ENCODE measurements at regions not wholly inside any gene's neighbourhood (a gene's known extent, or its start where the extent isn't known, plus 50 kb on each side); places are given as distances from the start of the nearest gene placed in this dataset.

DNA sequence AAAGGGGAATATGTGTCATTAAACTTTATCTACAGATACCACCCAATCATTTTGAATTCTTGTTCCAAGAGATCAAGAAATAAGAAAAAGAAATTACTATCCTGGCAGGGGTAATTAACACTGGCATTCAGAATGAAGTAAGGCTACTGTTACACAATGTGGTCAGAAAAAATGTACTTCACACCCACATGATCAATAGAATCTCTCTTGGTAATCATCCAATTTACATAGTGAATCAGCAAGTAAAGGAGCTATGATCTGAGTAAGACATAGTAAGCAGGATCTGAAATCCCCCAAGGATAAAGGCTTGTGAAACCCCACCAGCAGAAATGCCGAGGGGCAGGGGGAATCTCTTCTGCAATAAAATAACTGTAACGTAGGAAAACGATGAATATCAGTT is 466.5 kb downstream of the FAM181B start:
- ChIA-PET POLR2A (no interaction called here), CTCF (no interaction called here)
- TF ChIP-seq SP1 (IDR thresholded peaks at IDR 0.05), result no peak
- no peak for TF ChIP-seq ELF4 (IDR thresholded peaks at IDR 0.05)
- TF ChIP-seq L3MBTL2 (conservative IDR thresholded peaks at IDR 0.05), result no peak
- no peak for TF ChIP-seq FOXA1 (IDR thresholded peaks at IDR 0.05)
- TF ChIP-seq, protein P1, sequence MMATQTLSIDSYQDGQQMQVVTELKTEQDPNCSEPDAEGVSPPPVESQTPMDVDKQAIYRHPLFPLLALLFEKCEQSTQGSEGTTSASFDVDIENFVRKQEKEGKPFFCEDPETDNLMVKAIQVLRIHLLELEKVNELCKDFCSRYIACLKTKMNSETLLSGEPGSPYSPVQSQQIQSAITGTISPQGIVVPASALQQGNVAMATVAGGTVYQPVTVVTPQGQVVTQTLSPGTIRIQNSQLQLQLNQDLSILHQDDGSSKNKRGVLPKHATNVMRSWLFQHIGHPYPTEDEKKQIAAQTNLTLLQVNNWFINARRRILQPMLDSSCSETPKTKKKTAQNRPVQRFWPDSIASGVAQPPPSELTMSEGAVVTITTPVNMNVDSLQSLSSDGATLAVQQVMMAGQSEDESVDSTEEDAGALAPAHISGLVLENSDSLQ (IDR thresholded peaks at IDR 0.05), result no peak
- no peak for TF ChIP-seq LEF1 (IDR thresholded peaks at IDR 0.05; ENCODE audit: borderline replicate concordance)
- no peak for TF ChIP-seq FOXM1 (IDR thresholded peaks at IDR 0.05; ENCODE audit: borderline replicate concordance)
- no peak for TF ChIP-seq TARDBP (IDR thresholded peaks at IDR 0.05)
- DNase-seq (ENCODE audit: extremely low spot score), result no peak

DNA sequence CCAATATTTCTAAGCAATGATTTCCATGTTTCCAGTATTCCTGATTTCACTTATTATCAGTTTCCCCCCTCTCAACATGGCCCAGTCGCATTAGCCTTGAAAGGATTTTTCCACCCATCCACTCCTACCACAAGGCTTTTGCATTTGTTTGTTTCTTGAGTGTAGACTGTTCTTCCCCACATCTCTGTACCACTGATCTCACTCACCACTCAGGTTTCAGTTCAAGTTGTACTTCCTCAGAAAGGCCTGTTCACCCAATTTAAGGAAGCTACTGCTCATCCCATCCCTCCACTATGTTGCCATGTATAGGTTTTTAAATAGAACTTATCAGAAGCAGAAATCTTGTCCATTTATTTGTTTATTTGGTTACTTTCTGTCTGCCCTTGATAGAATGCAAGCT is 472.3 kb downstream of the FAM181B start:
- TF ChIP-seq ELF4 (IDR thresholded peaks at IDR 0.05), result no peak
- TF ChIP-seq FOXA1 (IDR thresholded peaks at IDR 0.05), result no peak
- TF ChIP-seq BHLHE40 (IDR thresholded peaks at IDR 0.05; ENCODE audit: borderline replicate concordance), result no peak
- no peak for TF ChIP-seq HDGF (IDR thresholded peaks at IDR 0.05; ENCODE audit: borderline replicate concordance)
- TF ChIP-seq SP1 (IDR thresholded peaks at IDR 0.05), result no peak
- no peak for TF ChIP-seq ZNF384 (IDR thresholded peaks at IDR 0.05)
- TF ChIP-seq CTBP1 (IDR thresholded peaks at IDR 0.05; ENCODE audit: borderline replicate concordance), result no peak
- TF ChIP-seq FOXM1 (IDR thresholded peaks at IDR 0.05; ENCODE audit: borderline replicate concordance), result no peak
- TF ChIP-seq NFRKB (IDR thresholded peaks at IDR 0.05), result no peak
- TF ChIP-seq LEF1 (IDR thresholded peaks at IDR 0.05; ENCODE audit: borderline replicate concordance), result no peak
- no peak for TF ChIP-seq FOXK2 (IDR thresholded peaks at IDR 0.05)
- ChIA-PET CTCF (no interaction called here), POLR2A (no interaction called here)
- no peak for DNase-seq (ENCODE audit: extremely low spot score)

- TF ChIP-seq L3MBTL2 (conservative IDR thresholded peaks at IDR 0.05) (no peak), ARNT (IDR thresholded peaks at IDR 0.05) (no peak), TARDBP (IDR thresholded peaks at IDR 0.05) (no peak), BHLHE40 (IDR thresholded peaks at IDR 0.05; ENCODE audit: borderline replicate concordance) (no peak), NFRKB (IDR thresholded peaks at IDR 0.05) (no peak), SUZ12 (IDR thresholded peaks at IDR 0.05) (no peak), FOXA1 (IDR thresholded peaks at IDR 0.05) (no peak), ZNF384 (IDR thresholded peaks at IDR 0.05) (no peak), FOXK2 (IDR thresholded peaks at IDR 0.05) (no peak), CTBP1 (IDR thresholded peaks at IDR 0.05; ENCODE audit: borderline replicate concordance) (no peak), LEF1 (IDR thresholded peaks at IDR 0.05; ENCODE audit: borderline replicate concordance) (no peak), HDGF (IDR thresholded peaks at IDR 0.05; ENCODE audit: borderline replicate concordance) (no peak), SP1 (IDR thresholded peaks at IDR 0.05) (no peak), FOXM1 (IDR thresholded peaks at IDR 0.05; ENCODE audit: borderline replicate concordance) (no peak)
- TF ChIP-seq, protein P1 (IDR thresholded peaks at IDR 0.05), result no peak
- no peak for DNase-seq (ENCODE audit: extremely low spot score)
- ChIA-PET CTCF (no interaction called here), POLR2A (no interaction called here)
Observed at GRCh38 chr11:82250047-82250446, 483.6 kb downstream of the FAM181B start.

- TF ChIP-seq SP1 (IDR thresholded peaks at IDR 0.05) (no peak), NFRKB (IDR thresholded peaks at IDR 0.05) (no peak), CTBP1 (IDR thresholded peaks at IDR 0.05; ENCODE audit: borderline replicate concordance) (no peak)
- POLR2A ChIA-PET, result no interaction called here
- CTCF ChIA-PET, result no interaction called here
- no peak for DNase-seq (ENCODE audit: extremely low spot score)
Observed at GRCh38 chr11:82246926-82247325, 486.7 kb downstream of the FAM181B start.

- CTCF ChIA-PET, result no interaction called here
- DNase-seq (ENCODE audit: extremely low spot score), result no peak
- TF ChIP-seq NFRKB (IDR thresholded peaks at IDR 0.05) (no peak), FOXM1 (IDR thresholded peaks at IDR 0.05; ENCODE audit: borderline replicate concordance) (no peak), BHLHE40 (IDR thresholded peaks at IDR 0.05; ENCODE audit: borderline replicate concordance) (no peak), SP1 (IDR thresholded peaks at IDR 0.05) (no peak), CTBP1 (IDR thresholded peaks at IDR 0.05; ENCODE audit: borderline replicate concordance) (no peak), HDGF (IDR thresholded peaks at IDR 0.05; ENCODE audit: borderline replicate concordance) (no peak), TARDBP (IDR thresholded peaks at IDR 0.05) (no peak), FOXK2 (IDR thresholded peaks at IDR 0.05) (no peak), LEF1 (IDR thresholded peaks at IDR 0.05; ENCODE audit: borderline replicate concordance) (no peak), L3MBTL2 (conservative IDR thresholded peaks at IDR 0.05) (no peak), ARNT (IDR thresholded peaks at IDR 0.05) (no peak), FOXA1 (IDR thresholded peaks at IDR 0.05) (no peak), ELF4 (IDR thresholded peaks at IDR 0.05) (no peak), SUZ12 (IDR thresholded peaks at IDR 0.05) (no peak), ZNF384 (IDR thresholded peaks at IDR 0.05) (no peak)
- TF ChIP-seq, protein P1 (IDR thresholded peaks at IDR 0.05), result no peak
- POLR2A ChIA-PET, result no interaction called here
Observed at GRCh38 chr11:82239498-82239897, 494.2 kb downstream of the FAM181B start.

- no peak for DNase-seq (ENCODE audit: extremely low spot score)
- ChIA-PET POLR2A (no interaction called here), CTCF (interaction anchor here (0.7 kb wide), 1 partner anchor 845 kb away, joined by 3 read pairs; no protein-coding TSS in a partner anchor)
- no peak for TF ChIP-seq ARNT (IDR thresholded peaks at IDR 0.05)
- TF ChIP-seq TARDBP (IDR thresholded peaks at IDR 0.05), result no peak
- no peak for TF ChIP-seq FOXM1 (IDR thresholded peaks at IDR 0.05; ENCODE audit: borderline replicate concordance)
- no peak for TF ChIP-seq LEF1 (IDR thresholded peaks at IDR 0.05; ENCODE audit: borderline replicate concordance)
- TF ChIP-seq HDGF (IDR thresholded peaks at IDR 0.05; ENCODE audit: borderline replicate concordance), result no peak
- TF ChIP-seq SP1 (IDR thresholded peaks at IDR 0.05), result no peak
- TF ChIP-seq NFRKB (IDR thresholded peaks at IDR 0.05), result no peak
- no peak for TF ChIP-seq FOXK2 (IDR thresholded peaks at IDR 0.05)
- no peak for TF ChIP-seq L3MBTL2 (conservative IDR thresholded peaks at IDR 0.05)
- no peak for TF ChIP-seq BHLHE40 (IDR thresholded peaks at IDR 0.05; ENCODE audit: borderline replicate concordance)
- TF ChIP-seq ELF4 (IDR thresholded peaks at IDR 0.05), result no peak
- no peak for TF ChIP-seq SUZ12 (IDR thresholded peaks at IDR 0.05)
- TF ChIP-seq, protein P1 (IDR thresholded peaks at IDR 0.05), result no peak
- no peak for TF ChIP-seq ZNF384 (IDR thresholded peaks at IDR 0.05)
- TF ChIP-seq FOXA1 (IDR thresholded peaks at IDR 0.05), result no peak
- no peak for TF ChIP-seq CTBP1 (IDR thresholded peaks at IDR 0.05; ENCODE audit: borderline replicate concordance)
Observed at GRCh38 chr11:82234256-82234655, 499.4 kb downstream of the FAM181B start.
